Tibial nerve (tissue), 3 donors: ENCODE measurements at regions not wholly inside any gene's neighbourhood (a gene's known extent, or its start where the extent isn't known, plus 50 kb on each side); places are given as distances from the start of the nearest gene placed in this dataset.

ENCODE experiments used
- CTCF ChIP-seq, 5 experiments: fragments of 200-600 bp in 3 of 5; fragments of 450-650 bp in 2 of 5; sonication (generic) in 3 of 5; IDR thresholded peaks; one replicate each; pipeline ENCODE4 v1.5.1; 2016 to 2019; ENCODE audit warnings: antibody characterized with exemption in 5 of 5, mild to moderate bottlenecking in 3 of 5, moderate library complexity in 2 of 5
- POLR2A ChIP-seq, 2 donors: fragments of 450-650 bp; IDR thresholded peaks; one replicate each; pipeline ENCODE4 v1.6.1; 2017; ENCODE audit warnings: antibody characterized with exemption in 2 of 2, mild to moderate bottlenecking in 2 of 2, moderate library complexity in 2 of 2

DNA sequence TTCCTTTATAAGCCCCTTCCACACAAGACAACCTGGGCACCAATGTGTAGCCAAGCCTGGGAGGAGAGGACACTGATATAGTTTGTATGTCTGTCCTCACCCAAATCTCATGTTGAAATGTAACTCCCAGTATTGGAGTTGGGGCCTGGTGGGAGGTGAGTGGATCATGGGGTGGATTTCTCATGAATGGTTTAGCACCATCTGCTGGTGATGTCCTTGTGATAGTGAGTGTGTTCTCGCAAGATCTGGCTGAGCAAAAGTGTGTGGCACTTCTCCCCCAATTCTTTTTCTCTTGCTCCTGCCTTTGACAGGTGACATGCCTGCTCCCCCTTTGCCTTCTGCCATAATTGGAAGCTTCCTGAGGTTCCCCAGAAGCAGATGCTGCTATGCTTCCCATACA lies 135.8 kb downstream of the USP31 start:
- no peak for TF ChIP-seq CTCF (IDR thresholded peaks at IDR 0.05)
- TF ChIP-seq POLR2A (IDR thresholded peaks at IDR 0.05): no peak
